Gastroesophageal sphincter (tissue), 4 donors: ENCODE measurements at regions not wholly inside any gene's neighbourhood (a gene's known extent, or its start where the extent isn't known, plus 50 kb on each side); places are given as distances from the start of the nearest gene placed in this dataset.

Experiments used
- ATAC-seq: fragments of 150-250 bp; one replicate; pipeline ENCODE4 v1.9.1; 2016; ENCODE audit warnings: mild to moderate bottlenecking, moderate library complexity
- H3K27ac ChIP-seq, 4 donors: fragments of 200-600 bp; sonication (generic) in 3 of 4; 1 replicate in 3 of 4; 2 replicates in 1 of 4; pipeline ENCODE4 v1.5.1; 2016 to 2019
- H3K27me3 ChIP-seq: fragments of 200-600 bp; sonication (generic); one replicate; pipeline ENCODE4 v1.5.1; 2019
- H3K36me3 ChIP-seq, 2 donors: fragments of 200-600 bp; sonication (generic); one replicate each; pipeline ENCODE4 v1.5.1; 2019; ENCODE audit warnings: control low read depth in 1 of 2
- H3K4me1 ChIP-seq, 3 donors: fragments of 200-600 bp; sonication (generic); 1 replicate in 2 of 3; 2 replicates in 1 of 3; pipeline ENCODE4 v1.5.1; 2016 to 2019; ENCODE audit warnings: control low read depth in 2 of 3
- H3K4me3 ChIP-seq, 2 donors: fragments of 200-600 bp; sonication (generic); one replicate each; pipeline ENCODE4 v1.5.1; 2019; ENCODE audit warnings: mild to moderate bottlenecking in 1 of 2, moderate library complexity in 1 of 2
- H3K9me3 ChIP-seq, 3 donors: fragments of 200-600 bp; sonication (generic); one replicate each; pipeline ENCODE4 v1.5.1; 2017 to 2019; ENCODE audit warnings: control low read depth in 2 of 3
- EP300 ChIP-seq: sonication (generic); formaldehyde crosslinking; IDR thresholded peaks from one replicate; pipeline ENCODE4 v1.6.1; 2017; ENCODE audit warnings: antibody characterized with exemption, mild to moderate bottlenecking
- POLR2A ChIP-seq, 2 donors: fragments of 450-650 bp; IDR thresholded peaks; one replicate each; pipeline ENCODE4 v1.6.1; 2017; ENCODE audit warnings: antibody characterized with exemption in 2 of 2, mild to moderate bottlenecking in 2 of 2, moderate library complexity in 1 of 2
- POLR2AphosphoS5 ChIP-seq: sonication (generic); formaldehyde crosslinking; IDR thresholded peaks from one replicate; pipeline ENCODE4 v1.6.1; 2017; ENCODE audit warnings: antibody characterized with exemption
- WGBS, 2 donors: methylation state at CpG; one replicate each; pipeline ENCODE4 v1.1.5; 2018; ENCODE audit warnings: low coverage in 1 of 2; 5-methylcytosine and 5-hydroxymethylcytosine counted together
- TF ChIP-seq, protein P1 (sequence below), 4 experiments: fragments of 200-600 bp in 2 of 4; fragments of 450-650 bp in 2 of 4; sonication (generic) in 1 of 4; IDR thresholded peaks; one replicate each; pipeline ENCODE4 v1.5.1; 2017 to 2019; ENCODE audit warnings: antibody characterized with exemption in 4 of 4, mild to moderate bottlenecking in 2 of 4, moderate library complexity in 2 of 4

DNA sequence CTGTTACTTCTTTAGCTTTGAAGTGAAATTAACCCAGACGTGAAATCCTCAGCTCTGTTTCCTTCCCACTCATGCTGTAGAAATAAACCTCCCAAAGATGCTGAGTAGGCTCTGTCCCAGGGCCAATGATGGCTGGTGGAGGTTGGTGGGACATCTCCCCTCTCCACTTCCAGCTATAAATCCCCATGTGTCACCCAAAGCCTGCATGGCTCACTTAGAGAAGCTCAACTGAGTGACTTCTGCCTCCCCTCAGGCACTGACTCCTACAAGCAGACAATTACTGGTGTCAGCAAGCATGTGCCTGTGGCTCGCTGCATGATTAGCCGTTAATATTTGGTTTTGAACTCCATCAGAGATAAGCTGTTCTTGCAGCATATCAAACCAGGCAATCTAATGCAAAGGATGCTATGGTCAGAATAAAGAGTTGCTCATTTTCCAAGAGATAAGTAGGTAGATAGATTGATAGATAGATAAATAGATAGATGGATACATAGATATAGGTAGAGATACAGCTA, 569.5 kb upstream of the WWC1 start:
- no peaks in the 10 kb centered on the region for H3K36me3 ChIP-seq
- no peaks in the 10 kb centered on the region for H3K9me3 ChIP-seq
- TF ChIP-seq EP300 (no peak), POLR2AphosphoS5 (no peak), POLR2A (IDR thresholded peaks at IDR 0.05) (no peak)
- TF ChIP-seq, protein P1, sequence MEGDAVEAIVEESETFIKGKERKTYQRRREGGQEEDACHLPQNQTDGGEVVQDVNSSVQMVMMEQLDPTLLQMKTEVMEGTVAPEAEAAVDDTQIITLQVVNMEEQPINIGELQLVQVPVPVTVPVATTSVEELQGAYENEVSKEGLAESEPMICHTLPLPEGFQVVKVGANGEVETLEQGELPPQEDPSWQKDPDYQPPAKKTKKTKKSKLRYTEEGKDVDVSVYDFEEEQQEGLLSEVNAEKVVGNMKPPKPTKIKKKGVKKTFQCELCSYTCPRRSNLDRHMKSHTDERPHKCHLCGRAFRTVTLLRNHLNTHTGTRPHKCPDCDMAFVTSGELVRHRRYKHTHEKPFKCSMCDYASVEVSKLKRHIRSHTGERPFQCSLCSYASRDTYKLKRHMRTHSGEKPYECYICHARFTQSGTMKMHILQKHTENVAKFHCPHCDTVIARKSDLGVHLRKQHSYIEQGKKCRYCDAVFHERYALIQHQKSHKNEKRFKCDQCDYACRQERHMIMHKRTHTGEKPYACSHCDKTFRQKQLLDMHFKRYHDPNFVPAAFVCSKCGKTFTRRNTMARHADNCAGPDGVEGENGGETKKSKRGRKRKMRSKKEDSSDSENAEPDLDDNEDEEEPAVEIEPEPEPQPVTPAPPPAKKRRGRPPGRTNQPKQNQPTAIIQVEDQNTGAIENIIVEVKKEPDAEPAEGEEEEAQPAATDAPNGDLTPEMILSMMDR (IDR thresholded peaks at IDR 0.05), result no peak
- H3K27ac ChIP-seq, result no peak overlapping the region
- ATAC-seq, result no peak
- WGBS, 2 donors, result 50 to 81% methylated on average over 3 of the region's 3 CpGs
- no peak overlapping the region for H3K4me3 ChIP-seq
- no peaks in the 10 kb centered on the region for H3K27me3 ChIP-seq
- no peaks in the 10 kb centered on the region for H3K4me1 ChIP-seq

DNA sequence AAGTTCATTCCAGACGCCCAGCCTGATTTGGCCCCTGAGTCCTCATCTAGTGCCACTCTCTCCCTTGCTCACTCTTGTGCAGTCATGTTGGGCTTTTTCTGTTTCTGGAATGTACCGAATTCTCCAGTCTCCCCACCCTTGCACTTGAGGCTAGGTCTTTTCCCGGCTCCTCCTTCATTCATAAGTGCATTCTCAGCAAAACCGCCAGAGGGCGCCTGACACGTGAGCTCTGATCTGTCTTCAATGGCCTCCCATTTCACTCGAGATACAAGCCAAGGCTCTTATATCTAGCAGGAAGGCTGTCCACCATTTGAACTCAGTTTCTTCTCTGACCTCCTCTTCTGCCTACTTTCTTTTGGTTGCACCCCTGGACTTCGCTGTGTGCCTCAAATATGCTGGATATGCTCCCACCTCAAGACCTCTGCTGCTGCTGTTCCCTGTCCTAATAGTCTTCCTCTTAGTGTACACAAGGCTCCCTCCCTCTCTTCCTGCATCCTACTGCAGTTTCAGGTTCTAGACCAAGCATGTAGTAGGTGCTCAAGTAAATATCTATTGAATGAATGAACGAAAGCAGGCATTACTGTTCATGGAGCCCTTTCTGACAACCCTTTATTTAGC, 568.1 kb upstream of the WWC1 start:
- no peaks in the 10 kb centered on the region for H3K4me1 ChIP-seq
- 19 to 80% methylated on average over 2 to 9 of the region's 9 CpGs for WGBS, 2 donors
- H3K27me3 ChIP-seq, result no peaks in the 10 kb centered on the region
- ATAC-seq, result peak; percentile 51
- no peaks in the 10 kb centered on the region for H3K9me3 ChIP-seq
- no peaks in the 10 kb centered on the region for H3K36me3 ChIP-seq
- TF ChIP-seq, protein P1 (IDR thresholded peaks at IDR 0.05), result peak; percentile 78 to 89 (median 83)
- TF ChIP-seq POLR2AphosphoS5 (no peak), POLR2A (IDR thresholded peaks at IDR 0.05) (no peak)
- no peak overlapping the region for H3K27ac ChIP-seq
- no peak overlapping the region for H3K4me3 ChIP-seq

DNA sequence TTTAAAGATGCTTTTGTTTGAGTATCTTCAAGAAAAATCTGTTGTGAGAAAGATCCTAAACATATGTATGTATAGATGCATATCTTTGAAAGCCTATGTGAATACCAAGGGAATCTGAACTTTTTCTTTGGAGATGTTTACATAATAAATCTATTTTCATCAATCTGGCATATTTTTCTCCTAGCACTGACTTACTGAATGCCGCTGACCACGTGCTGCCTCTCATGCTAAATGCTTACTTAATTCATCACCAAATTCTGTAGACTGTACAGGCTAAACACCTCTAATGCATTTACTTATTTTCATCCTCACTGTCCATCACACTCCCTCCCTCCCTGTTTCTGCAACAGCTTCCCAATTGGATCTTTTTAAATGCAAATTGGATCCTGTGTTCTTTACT, 566.2 kb upstream of the WWC1 start:
- no peaks in the 10 kb centered on the region for H3K9me3 ChIP-seq
- TF ChIP-seq, protein P1 (IDR thresholded peaks at IDR 0.05), result no peak
- no peak for TF ChIP-seq POLR2A (IDR thresholded peaks at IDR 0.05)
- no peak for TF ChIP-seq EP300
- no peak for TF ChIP-seq POLR2AphosphoS5
- no peaks in the 10 kb centered on the region for H3K27me3 ChIP-seq
- 62 to 75% methylated on average over 2 of the region's 2 CpGs for WGBS, 2 donors
- no peak overlapping the region for H3K4me3 ChIP-seq
- no peak for ATAC-seq
- no peak overlapping the region for H3K27ac ChIP-seq
- H3K4me1 ChIP-seq, result no peaks in the 10 kb centered on the region
- no peaks in the 10 kb centered on the region for H3K36me3 ChIP-seq

DNA sequence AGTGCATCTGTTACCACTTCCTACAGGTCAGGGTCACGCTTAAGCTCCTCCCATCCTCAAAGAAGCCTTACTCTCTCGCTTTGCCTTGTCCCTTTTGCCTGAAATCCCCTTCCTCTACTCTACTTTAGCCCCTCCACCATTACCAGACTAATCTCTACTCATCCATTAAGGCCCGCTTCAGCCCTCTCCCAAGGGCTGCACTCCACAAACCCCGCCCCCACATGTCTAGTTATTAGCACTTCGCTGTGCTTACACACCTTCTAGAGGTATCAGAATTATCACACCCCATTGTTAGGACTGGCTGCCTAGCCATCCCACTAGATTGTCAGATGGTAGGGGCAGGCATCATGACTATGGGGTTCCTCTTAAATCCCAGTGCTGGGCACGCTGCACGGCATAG, 565.7 kb upstream of the WWC1 start:
- TF ChIP-seq, protein P1 (IDR thresholded peaks at IDR 0.05), result no peak
- TF ChIP-seq EP300 (no peak), POLR2AphosphoS5 (no peak), POLR2A (IDR thresholded peaks at IDR 0.05) (no peak)
- H3K27me3 ChIP-seq, result no peaks in the 10 kb centered on the region
- H3K27ac ChIP-seq, result no peak overlapping the region
- no peaks in the 10 kb centered on the region for H3K36me3 ChIP-seq
- H3K9me3 ChIP-seq, result no peaks in the 10 kb centered on the region
- H3K4me1 ChIP-seq, result no peaks in the 10 kb centered on the region
- 80 to 90% methylated on average over 3 to 6 of the region's 7 CpGs for WGBS, 2 donors
- H3K4me3 ChIP-seq, result no peak overlapping the region
- no peak for ATAC-seq

DNA sequence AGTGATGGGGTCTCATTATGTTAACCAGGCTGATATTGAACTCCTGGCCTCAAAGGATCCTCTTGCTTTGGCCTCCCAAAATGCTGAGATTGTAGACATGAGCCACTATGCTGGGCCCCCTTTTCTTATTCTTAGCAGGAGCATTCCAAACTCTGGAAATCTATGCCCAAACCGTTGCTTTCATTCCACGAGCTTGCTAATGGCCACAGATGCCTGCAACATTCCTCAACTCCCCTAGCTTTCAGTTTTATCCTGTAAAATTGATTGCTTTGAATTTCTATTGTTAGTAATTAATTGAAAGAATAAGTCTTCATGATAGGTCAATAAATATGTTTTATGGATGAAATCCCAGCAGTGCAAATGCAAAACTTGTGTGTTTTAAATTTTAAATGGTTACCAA, 564.8 kb upstream of the WWC1 start:
- ATAC-seq, result no peak
- WGBS, 2 donors, result 59 to 74% methylated on average over 2 of the region's 2 CpGs
- H3K36me3 ChIP-seq, result no peaks in the 10 kb centered on the region
- no peaks in the 10 kb centered on the region for H3K4me1 ChIP-seq
- no peaks in the 10 kb centered on the region for H3K27me3 ChIP-seq
- no peak overlapping the region for H3K4me3 ChIP-seq
- no peak overlapping the region for H3K27ac ChIP-seq
- TF ChIP-seq POLR2AphosphoS5 (no peak), EP300 (no peak), POLR2A (IDR thresholded peaks at IDR 0.05) (no peak)
- TF ChIP-seq, protein P1 (IDR thresholded peaks at IDR 0.05), result no peak
- no peaks in the 10 kb centered on the region for H3K9me3 ChIP-seq
